ENCODE measurements at regions not wholly inside any gene's neighbourhood (a gene's known extent, or its start where the extent isn't known, plus 50 kb on each side); places are given as distances from the start of the nearest gene placed in this dataset.

DNA sequence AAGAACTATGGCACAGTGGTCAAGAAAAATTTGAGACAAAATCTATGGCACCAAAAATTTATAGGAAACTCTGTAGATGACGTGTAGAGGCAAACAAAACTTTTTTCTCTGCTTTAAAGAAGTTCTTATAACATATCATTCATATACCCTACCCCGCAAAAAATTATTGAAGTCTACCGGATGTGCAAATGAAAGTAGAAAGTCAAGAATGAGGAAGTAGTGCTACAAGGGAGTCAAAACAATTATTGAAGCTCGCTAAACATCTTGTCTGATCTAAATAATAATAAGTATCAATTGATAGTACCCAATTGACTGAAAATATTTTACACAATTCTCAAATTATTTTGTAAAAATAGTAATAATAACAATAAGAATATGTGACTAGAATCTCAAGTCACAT lies 398.5 kb downstream of the TAF11L14 start:
- Mint-ChIP-seq H3K36me3 (ENCODE audit: insufficient read depth) (no peaks in the 10 kb centered on the region), H3K9me3 (peaks cover 0 to 2% of the 10 kb centered on the region in 2 donors), H3K4me1 (ENCODE audit: low read depth in 2 of 2) (no peaks in the 10 kb centered on the region), H3K27me3 (no peaks in the 10 kb centered on the region), H3K27ac (no peak overlapping the region), H3K4me3 (no peak overlapping the region)
- DNase-seq (no peak), ATAC-seq (replicated peaks) (no peak)

DNA sequence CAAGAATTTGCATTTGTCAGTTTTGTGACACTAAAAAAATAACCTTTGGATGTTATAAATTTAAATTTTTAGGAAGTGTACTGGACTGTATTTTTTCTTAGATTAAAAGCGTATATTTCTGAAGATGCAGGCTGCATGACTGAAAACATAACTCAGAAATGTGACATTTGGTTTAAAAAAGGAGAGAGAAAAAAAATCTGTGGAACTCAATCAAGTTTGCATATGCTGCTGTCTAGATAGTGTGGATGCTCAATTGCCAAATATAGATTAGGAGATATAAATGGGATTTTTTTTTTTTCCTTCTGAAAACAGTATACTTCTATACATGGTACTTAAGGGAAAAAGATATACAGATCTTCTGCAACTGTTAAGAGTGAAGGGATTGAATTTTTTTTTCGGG lies 402.3 kb downstream of the TAF11L14 start:
- Mint-ChIP-seq H3K4me1 (ENCODE audit: low read depth in 2 of 2) (no peaks in the 10 kb centered on the region), H3K27ac (no peak overlapping the region), H3K27me3 (no peaks in the 10 kb centered on the region), H3K4me3 (no peak overlapping the region), H3K9me3 (peaks cover 0 to 2% of the 10 kb centered on the region in 2 donors), H3K36me3 (ENCODE audit: insufficient read depth) (no peaks in the 10 kb centered on the region)
- ATAC-seq (replicated peaks) (no peak), DNase-seq (no peak)

DNA sequence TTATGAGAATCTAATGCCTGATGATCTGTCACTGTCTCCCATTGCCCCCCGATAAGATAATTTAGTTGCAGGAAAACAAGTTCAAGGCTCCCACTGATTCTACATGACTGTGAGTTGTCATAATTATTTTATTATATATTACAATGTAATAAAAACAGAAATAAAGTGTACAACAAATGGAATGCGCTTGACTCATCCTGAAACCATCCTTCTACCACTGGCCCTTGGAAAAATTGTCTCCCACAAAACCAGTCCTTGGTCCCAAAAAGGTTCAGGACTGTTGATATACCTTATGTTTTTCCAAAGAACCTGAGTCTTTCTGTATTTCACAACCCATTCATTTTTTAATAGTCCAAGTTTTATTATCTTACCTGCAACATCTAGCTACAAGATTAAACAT lies 403.5 kb downstream of the TAF11L14 start:
- Mint-ChIP-seq H3K4me1 (ENCODE audit: low read depth in 2 of 2) (no peaks in the 10 kb centered on the region), H3K36me3 (ENCODE audit: insufficient read depth) (no peaks in the 10 kb centered on the region), H3K9me3 (peaks cover 0 to 6% of the 10 kb centered on the region in 2 donors), H3K27me3 (no peaks in the 10 kb centered on the region), H3K27ac (no peak overlapping the region), H3K4me3 (no peak overlapping the region)
- ATAC-seq (replicated peaks) (no peak), DNase-seq (no peak)

DNA sequence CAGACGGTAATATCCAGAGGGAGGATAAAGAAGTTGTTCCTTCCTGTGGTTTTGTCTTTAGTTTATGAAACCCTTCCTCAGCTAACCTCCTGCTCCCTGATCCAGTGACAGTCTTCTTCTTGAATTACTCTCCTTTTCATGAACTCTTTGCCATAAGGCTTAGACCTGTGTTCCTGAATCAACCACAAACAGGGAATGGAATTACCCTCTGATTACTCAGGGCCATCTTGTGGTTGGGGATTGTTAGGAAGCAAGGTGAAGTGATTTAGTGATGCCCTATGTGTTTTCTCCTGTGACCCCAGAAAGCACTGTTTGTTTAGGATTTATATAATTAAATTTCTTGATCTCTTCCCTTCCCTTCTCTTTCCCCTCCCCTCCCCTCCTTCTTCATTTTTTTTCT lies 409.1 kb downstream of the TAF11L14 start:
- H3K9me3 Mint-ChIP-seq, result peaks cover 4 to 6% of the 10 kb centered on the region in 2 donors
- no peaks in the 10 kb centered on the region for H3K4me1 Mint-ChIP-seq (ENCODE audit: low read depth in 2 of 2)
- H3K27ac Mint-ChIP-seq, result no peak overlapping the region
- DNase-seq, result no peak
- H3K27me3 Mint-ChIP-seq, result no peaks in the 10 kb centered on the region
- ATAC-seq (replicated peaks), result no peak
- no peak overlapping the region for H3K4me3 Mint-ChIP-seq
- H3K36me3 Mint-ChIP-seq (ENCODE audit: insufficient read depth), result no peaks in the 10 kb centered on the region

DNA sequence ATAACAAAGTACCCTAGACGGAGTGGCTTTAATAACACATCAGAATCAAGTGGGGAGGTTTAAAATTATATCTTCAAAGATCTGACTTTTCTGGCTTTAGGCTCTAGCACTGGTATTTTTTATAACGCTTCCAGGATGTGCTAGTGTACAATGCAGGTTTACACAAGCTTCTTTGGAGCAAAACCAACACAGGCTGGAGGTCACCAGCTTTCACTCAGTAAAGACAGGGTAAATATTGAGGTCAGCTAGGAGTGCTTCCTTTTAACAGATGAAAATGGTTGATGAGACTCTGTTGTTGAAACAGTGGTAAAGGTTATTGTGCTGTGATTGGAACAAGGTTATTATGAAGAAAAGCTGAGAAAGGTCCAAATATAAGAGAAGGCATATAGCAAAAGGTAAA lies 414.2 kb downstream of the TAF11L14 start:
- H3K27me3 Mint-ChIP-seq, result no peaks in the 10 kb centered on the region
- H3K27ac Mint-ChIP-seq, result no peak overlapping the region
- no peaks in the 10 kb centered on the region for H3K36me3 Mint-ChIP-seq (ENCODE audit: insufficient read depth)
- H3K4me1 Mint-ChIP-seq (ENCODE audit: low read depth in 2 of 2), result no peaks in the 10 kb centered on the region
- no peak overlapping the region for H3K4me3 Mint-ChIP-seq
- peaks cover 6 to 7% of the 10 kb centered on the region in 2 donors for H3K9me3 Mint-ChIP-seq
- DNase-seq, result no peak
- ATAC-seq (replicated peaks), result no peak

DNA sequence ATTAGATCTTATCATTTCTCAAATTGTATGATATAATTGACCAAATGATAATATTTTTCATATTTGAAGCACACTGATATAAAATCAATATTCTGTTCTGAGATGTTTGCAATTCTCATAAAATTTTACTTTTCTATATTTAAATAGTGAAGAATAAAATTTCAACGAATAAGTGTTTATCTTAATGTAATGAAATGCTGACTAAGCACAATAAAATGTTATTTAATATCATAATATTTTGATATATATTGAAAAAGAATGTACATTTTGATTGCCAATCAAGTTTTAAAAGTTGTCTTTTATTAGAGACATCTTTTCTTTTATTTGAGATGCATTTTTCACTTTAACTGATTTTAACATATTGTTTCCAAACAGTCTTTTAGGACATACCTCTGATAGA lies 416.1 kb downstream of the TAF11L14 start:
- DNase-seq (no peak), ATAC-seq (replicated peaks) (no peak)
- H3K27ac Mint-ChIP-seq, result no peak overlapping the region
- H3K4me3 Mint-ChIP-seq, result no peak overlapping the region
- no peaks in the 10 kb centered on the region for H3K4me1 Mint-ChIP-seq (ENCODE audit: low read depth in 2 of 2)
- no peaks in the 10 kb centered on the region for H3K36me3 Mint-ChIP-seq (ENCODE audit: insufficient read depth)
- H3K27me3 Mint-ChIP-seq, result no peaks in the 10 kb centered on the region
- peaks cover 9 to 13% of the 10 kb centered on the region in 2 donors for H3K9me3 Mint-ChIP-seq

DNA sequence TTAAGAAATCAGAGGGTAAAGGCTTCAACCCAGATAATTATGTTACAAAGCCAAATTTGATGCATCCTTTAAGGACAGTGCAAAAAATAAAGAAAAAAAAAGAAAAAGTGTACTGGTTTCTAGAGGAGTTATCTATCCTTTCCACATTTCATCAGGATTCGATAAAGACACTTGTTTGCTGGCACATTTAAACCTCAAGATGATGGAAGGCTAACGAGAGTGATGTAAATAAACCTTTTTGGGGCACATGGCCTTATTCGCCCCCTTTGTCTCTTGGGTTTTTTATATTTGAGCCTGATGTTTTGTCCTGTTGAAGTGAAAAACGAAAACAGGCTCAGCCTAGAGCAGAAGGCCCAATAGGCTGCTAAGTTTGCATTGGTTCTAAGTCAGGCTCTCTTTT lies 416.5 kb downstream of the TAF11L14 start:
- Mint-ChIP-seq H3K9me3 (peaks cover 11 to 17% of the 10 kb centered on the region in 2 donors), H3K36me3 (ENCODE audit: insufficient read depth) (no peaks in the 10 kb centered on the region), H3K27ac (no peak overlapping the region), H3K27me3 (no peaks in the 10 kb centered on the region), H3K4me1 (ENCODE audit: low read depth in 2 of 2) (no peaks in the 10 kb centered on the region), H3K4me3 (no peak overlapping the region)
- ATAC-seq (replicated peaks), result no peak
- no peak for DNase-seq

DNA sequence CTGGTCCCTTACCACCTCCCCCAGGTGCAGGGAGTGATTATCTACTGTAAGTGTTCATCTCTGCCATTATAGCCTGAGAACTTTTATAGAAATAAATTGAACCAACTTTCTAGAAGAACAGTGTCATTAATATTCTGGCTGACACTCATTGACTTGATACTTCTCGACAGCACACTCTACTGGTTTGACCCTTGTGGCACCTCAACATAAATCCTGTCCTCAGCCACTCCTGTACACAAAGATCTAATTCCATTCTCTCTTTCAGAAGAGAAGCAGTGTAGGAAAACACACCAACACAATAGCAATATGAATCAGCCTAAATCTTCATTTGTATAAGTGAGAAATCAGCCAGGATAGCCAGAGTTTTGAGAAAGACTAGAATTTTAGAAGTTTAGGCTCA lies 417.7 kb downstream of the TAF11L14 start:
- Mint-ChIP-seq H3K27ac (no peak overlapping the region), H3K4me1 (ENCODE audit: low read depth in 2 of 2) (no peaks in the 10 kb centered on the region), H3K4me3 (no peak overlapping the region), H3K9me3 (peaks cover 11 to 17% of the 10 kb centered on the region in 2 donors), H3K27me3 (no peaks in the 10 kb centered on the region), H3K36me3 (ENCODE audit: insufficient read depth) (no peaks in the 10 kb centered on the region)
- ATAC-seq (replicated peaks) (no peak), DNase-seq (no peak)

DNA sequence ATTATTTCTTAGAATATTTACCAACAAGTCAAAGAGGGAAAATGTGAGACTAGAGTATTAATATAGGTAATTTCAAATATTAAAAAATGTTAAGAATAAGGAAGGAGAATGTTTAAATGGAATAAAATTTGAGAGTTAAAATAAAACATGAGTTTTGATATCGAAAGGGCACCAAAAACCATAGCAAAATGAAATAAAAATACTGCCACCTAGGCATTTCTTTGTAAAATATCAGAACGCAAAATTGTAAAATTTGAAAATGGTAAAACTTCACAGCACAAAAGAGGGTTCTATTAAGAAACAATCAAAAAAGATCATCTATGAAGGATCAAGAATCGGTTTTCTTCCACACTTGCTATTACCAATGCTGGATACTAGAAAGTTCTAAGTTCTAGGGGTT lies 418.3 kb downstream of the TAF11L14 start:
- no peak for ATAC-seq (replicated peaks)
- no peaks in the 10 kb centered on the region for H3K36me3 Mint-ChIP-seq (ENCODE audit: insufficient read depth)
- H3K9me3 Mint-ChIP-seq, result peaks cover 11 to 17% of the 10 kb centered on the region in 2 donors
- DNase-seq, result no peak
- no peaks in the 10 kb centered on the region for H3K27me3 Mint-ChIP-seq
- no peak overlapping the region for H3K27ac Mint-ChIP-seq
- no peaks in the 10 kb centered on the region for H3K4me1 Mint-ChIP-seq (ENCODE audit: low read depth in 2 of 2)
- no peak overlapping the region for H3K4me3 Mint-ChIP-seq

DNA sequence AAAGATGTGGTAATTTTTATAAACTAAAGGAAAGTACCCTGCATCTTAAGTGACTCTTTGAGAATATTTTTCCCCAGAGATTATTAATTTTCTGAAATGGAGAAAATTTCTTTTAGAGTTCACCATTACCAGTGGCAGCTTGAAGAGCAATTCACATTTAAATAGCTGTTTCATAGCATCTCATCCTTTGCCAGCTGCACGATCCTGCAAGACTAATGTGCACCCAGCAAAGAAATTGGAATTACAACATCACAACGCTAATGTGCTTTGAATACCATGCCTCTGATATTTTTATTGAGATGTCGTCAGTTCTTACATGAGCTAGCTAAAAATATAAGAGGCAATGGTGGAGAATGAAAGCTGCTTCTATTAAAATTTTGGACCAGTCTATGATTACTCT lies 423.5 kb downstream of the TAF11L14 start:
- H3K9me3 Mint-ChIP-seq, result peaks cover 10 to 16% of the 10 kb centered on the region in 2 donors
- no peaks in the 10 kb centered on the region for H3K27me3 Mint-ChIP-seq
- no peaks in the 10 kb centered on the region for H3K36me3 Mint-ChIP-seq (ENCODE audit: insufficient read depth)
- DNase-seq, result no peak
- ATAC-seq (replicated peaks), result no peak
- H3K27ac Mint-ChIP-seq, result no peak overlapping the region
- H3K4me1 Mint-ChIP-seq (ENCODE audit: low read depth in 2 of 2), result no peaks in the 10 kb centered on the region
- no peak overlapping the region for H3K4me3 Mint-ChIP-seq

DNA sequence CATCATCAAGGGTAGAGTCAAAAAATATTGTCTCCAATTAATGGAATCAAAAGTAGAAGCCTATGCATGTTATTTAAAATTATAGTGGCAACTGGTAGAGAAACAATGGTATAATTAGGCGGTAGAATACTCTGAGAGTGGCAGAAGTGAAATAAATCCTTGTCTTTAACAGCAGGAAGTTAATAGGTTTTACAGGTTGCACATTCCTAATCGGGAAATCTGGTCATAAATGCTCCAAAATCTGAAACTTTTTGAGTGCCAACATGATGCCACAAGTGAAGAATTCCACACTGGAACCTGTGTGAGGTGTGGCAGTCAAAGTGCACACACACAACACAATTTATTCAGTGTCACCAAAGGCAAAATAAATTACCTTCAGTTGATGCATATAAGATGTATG lies 433.4 kb downstream of the TAF11L14 start:
- Mint-ChIP-seq H3K27ac (no peak overlapping the region), H3K4me1 (ENCODE audit: low read depth in 2 of 2) (no peaks in the 10 kb centered on the region), H3K36me3 (ENCODE audit: insufficient read depth) (no peaks in the 10 kb centered on the region), H3K4me3 (no peak overlapping the region), H3K9me3 (peaks cover 10 to 13% of the 10 kb centered on the region in 2 donors), H3K27me3 (no peaks in the 10 kb centered on the region)
- no peak for ATAC-seq (replicated peaks)
- no peak for DNase-seq

DNA sequence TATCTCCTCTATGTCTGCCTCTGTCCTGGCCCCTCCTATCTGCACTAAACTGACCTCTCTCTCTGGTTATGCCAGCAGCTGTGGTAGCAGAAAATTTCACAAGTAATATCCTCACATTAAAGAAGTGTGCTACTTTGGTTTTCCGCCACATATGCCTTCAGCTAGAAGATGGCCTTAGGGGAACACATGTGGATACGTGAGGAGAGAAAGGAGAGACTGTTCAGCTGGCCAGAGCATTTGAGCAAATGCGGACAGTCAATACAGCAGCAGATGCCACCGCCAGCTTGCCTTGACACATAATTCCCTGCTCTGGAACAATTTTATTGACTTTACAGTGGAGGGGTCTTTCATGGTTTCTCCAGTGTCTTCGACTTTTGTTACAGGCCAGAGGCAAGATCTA lies 434.6 kb downstream of the TAF11L14 start:
- Mint-ChIP-seq H3K4me1 (ENCODE audit: low read depth in 2 of 2) (no peaks in the 10 kb centered on the region), H3K27ac (no peak overlapping the region), H3K36me3 (ENCODE audit: insufficient read depth) (no peaks in the 10 kb centered on the region), H3K4me3 (no peak overlapping the region), H3K27me3 (no peaks in the 10 kb centered on the region), H3K9me3 (peaks cover 10 to 11% of the 10 kb centered on the region in 2 donors)
- ATAC-seq (replicated peaks) (no peak), DNase-seq (no peak)

DNA sequence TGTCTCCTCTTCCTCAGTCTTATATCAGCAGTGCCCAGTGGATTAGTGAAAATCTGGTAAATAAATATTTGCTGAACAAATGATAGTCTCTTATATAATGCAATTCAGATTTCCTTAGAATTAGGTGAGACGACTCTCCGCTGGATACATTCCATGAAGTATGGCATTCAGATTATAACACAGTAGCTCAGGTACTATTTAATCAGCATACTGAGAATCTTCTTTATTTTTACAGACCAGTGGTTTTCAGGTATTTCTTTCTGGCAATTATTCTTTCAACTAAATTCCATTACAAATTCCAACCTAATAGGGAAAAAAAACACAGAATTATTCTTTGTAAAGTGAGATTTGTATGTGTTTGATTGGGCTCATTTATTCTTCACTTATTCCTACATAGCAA lies 435.5 kb downstream of the TAF11L14 start:
- Mint-ChIP-seq H3K9me3 (peaks cover 10 to 11% of the 10 kb centered on the region in 2 donors), H3K4me3 (no peak overlapping the region), H3K27me3 (no peaks in the 10 kb centered on the region), H3K4me1 (ENCODE audit: low read depth in 2 of 2) (no peaks in the 10 kb centered on the region), H3K36me3 (ENCODE audit: insufficient read depth) (no peaks in the 10 kb centered on the region), H3K27ac (no peak overlapping the region)
- no peak for DNase-seq
- no peak for ATAC-seq (replicated peaks)

DNA sequence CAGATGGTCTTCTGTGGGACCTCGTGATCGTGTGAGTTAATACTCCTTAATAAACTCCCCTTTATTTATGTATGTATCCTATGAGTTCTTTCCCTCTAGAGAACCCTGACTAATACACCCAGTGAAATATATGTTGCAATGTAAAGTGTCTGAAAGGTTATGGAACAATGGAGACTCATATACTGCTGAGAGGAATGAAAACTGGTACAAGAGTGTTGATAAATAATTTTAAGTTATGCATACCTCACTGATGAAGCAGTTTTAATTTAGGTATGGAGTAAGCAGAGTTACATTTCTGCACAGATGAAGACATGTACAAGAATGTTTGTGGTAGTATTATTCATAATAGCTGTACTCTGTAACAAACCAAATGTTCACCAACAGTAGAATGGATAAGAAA lies 438.3 kb downstream of the TAF11L14 start:
- Mint-ChIP-seq H3K9me3 (peaks cover 0 to 10% of the 10 kb centered on the region in 2 donors), H3K4me1 (ENCODE audit: low read depth in 2 of 2) (no peaks in the 10 kb centered on the region), H3K36me3 (ENCODE audit: insufficient read depth) (no peaks in the 10 kb centered on the region), H3K27me3 (no peaks in the 10 kb centered on the region), H3K4me3 (no peak overlapping the region), H3K27ac (no peak overlapping the region)
- DNase-seq (no peak), ATAC-seq (replicated peaks) (no peak)

DNA sequence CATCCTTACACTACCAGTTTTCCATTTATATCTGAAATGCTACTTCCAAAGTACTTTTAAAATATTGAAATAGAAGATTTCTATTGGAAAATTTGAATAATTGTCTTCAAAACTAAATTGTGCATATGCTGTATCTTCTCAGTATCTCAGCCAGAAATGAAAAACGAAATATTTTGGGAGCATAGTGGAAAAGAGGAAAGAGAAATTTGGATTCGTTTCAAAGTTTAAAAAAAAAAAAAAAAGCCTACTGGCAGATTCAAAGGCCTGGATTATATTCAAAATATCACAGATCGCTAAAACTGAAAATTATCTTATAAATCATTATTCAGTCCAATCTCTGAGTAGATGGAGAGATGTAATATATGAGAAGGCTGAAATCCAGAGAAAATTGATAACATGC lies 440.7 kb downstream of the TAF11L14 start:
- no peaks in the 10 kb centered on the region for H3K27me3 Mint-ChIP-seq
- no peaks in the 10 kb centered on the region for H3K36me3 Mint-ChIP-seq (ENCODE audit: insufficient read depth)
- no peak overlapping the region for H3K27ac Mint-ChIP-seq
- H3K4me3 Mint-ChIP-seq, result no peak overlapping the region
- H3K4me1 Mint-ChIP-seq (ENCODE audit: low read depth in 2 of 2), result no peaks in the 10 kb centered on the region
- no peak for DNase-seq
- no peak for ATAC-seq (replicated peaks)
- H3K9me3 Mint-ChIP-seq, result peaks cover 0 to 9% of the 10 kb centered on the region in 2 donors

Measured in effector memory CD8-positive, alpha-beta T cell (primary cell).